RWPE2 (cell line): ENCODE measurements at regions not wholly inside any gene's neighbourhood (a gene's known extent, or its start where the extent isn't known, plus 50 kb on each side); places are given as distances from the start of the nearest gene placed in this dataset.

ENCODE experiments used
- ATAC-seq: fragments of 200-7000 bp; cut with Tn5 transposase; 3 replicates; pipeline ENCODE4 v1.9.1; 2021; ENCODE audit warnings: low read depth
- DNase-seq: peaks from one replicate; pipeline ENCODE4 v3.0.0-alpha.2; 2020; ENCODE audit warnings: low spot score
- H3K27ac ChIP-seq: fragments of 450-650 bp; 2 replicates; pipeline ENCODE4 v1.5.1; 2017; ENCODE audit warnings: mild to moderate bottlenecking; ENCODE audit not compliant: poor library complexity, severe bottlenecking
- H3K27me3 ChIP-seq: fragments of 250-450 bp; sonication (Bioruptor Pico); 2 replicates; pipeline ENCODE4 v1.5.1; 2021; ENCODE audit warnings: mild to moderate bottlenecking, moderate library complexity; ENCODE audit not compliant: insufficient read depth, poor library complexity, severe bottlenecking
- H3K36me3 ChIP-seq: fragments of 250-450 bp; sonication (Bioruptor Pico); 2 replicates; pipeline ENCODE4 v1.5.1; 2020; ENCODE audit warnings: low read depth, mild to moderate bottlenecking, moderate library complexity
- H3K4me1 ChIP-seq: fragments of 250-450 bp; sonication (Bioruptor Pico); 2 replicates; pipeline ENCODE4 v1.5.1; 2021; ENCODE audit warnings: mild to moderate bottlenecking, moderate library complexity; ENCODE audit not compliant: insufficient read depth, poor library complexity, severe bottlenecking
- H3K4me3 ChIP-seq: fragments of 250-450 bp; sonication (Bioruptor Pico); 2 replicates; pipeline ENCODE4 v1.5.1; 2021; ENCODE audit warnings: mild to moderate bottlenecking, moderate library complexity; ENCODE audit not compliant: severe bottlenecking
- H3K9me3 ChIP-seq: fragments of 250-450 bp; sonication (Bioruptor Pico); 2 replicates; pipeline ENCODE4 v1.5.1; 2021; ENCODE audit warnings: mild to moderate bottlenecking, moderate library complexity; ENCODE audit not compliant: severe bottlenecking
- CTCF ChIP-seq: fragments of 450-650 bp; IDR thresholded peaks from one replicate; pipeline ENCODE4 v1.5.1; 2017; ENCODE audit warnings: mild to moderate bottlenecking, moderate library complexity; ENCODE audit not compliant: poor library complexity, severe bottlenecking

GRCh38 chr14:30381861-30382480, 177.0 kb upstream of the G2E3 start:
- no peaks in the 10 kb centered on the region for H3K36me3 ChIP-seq
- no peaks in the 10 kb centered on the region for H3K9me3 ChIP-seq
- ATAC-seq, result no peak
- H3K27me3 ChIP-seq, result peaks cover 34% of the 10 kb centered on the region
- no peak for TF ChIP-seq CTCF
- H3K4me3 ChIP-seq, result no peak overlapping the region
- DNase-seq, result no peak
- H3K27ac ChIP-seq, result no peak overlapping the region
- H3K4me1 ChIP-seq, result no peaks in the 10 kb centered on the region

- no peaks in the 10 kb centered on the region for H3K36me3 ChIP-seq
- no peaks in the 10 kb centered on the region for H3K9me3 ChIP-seq
- DNase-seq, result no peak
- H3K27ac ChIP-seq, result no peak overlapping the region
- peaks cover 26% of the 10 kb centered on the region for H3K27me3 ChIP-seq
- TF ChIP-seq CTCF, result no peak
- no peak for ATAC-seq
- no peaks in the 10 kb centered on the region for H3K4me1 ChIP-seq
- no peak overlapping the region for H3K4me3 ChIP-seq
Observed at GRCh38 chr14:30385925-30386324, 173.0 kb upstream of the G2E3 start.

GRCh38 chr14:30387871-30388270, 171.1 kb upstream of the G2E3 start:
- Histone ChIP-seq H3K4me3 (no peak overlapping the region), H3K4me1 (no peaks in the 10 kb centered on the region), H3K27me3 (peaks cover 18% of the 10 kb centered on the region), H3K9me3 (no peaks in the 10 kb centered on the region), H3K27ac (no peak overlapping the region), H3K36me3 (no peaks in the 10 kb centered on the region)
- TF ChIP-seq CTCF, result no peak
- DNase-seq, result no peak
- no peak for ATAC-seq

GRCh38 chr14:30389134-30389876, 169.7 kb upstream of the G2E3 start:
- H3K9me3 ChIP-seq, result no peaks in the 10 kb centered on the region
- H3K4me3 ChIP-seq, result no peak overlapping the region
- TF ChIP-seq CTCF, result no peak
- peak; percentile 56 for ATAC-seq
- H3K4me1 ChIP-seq, result no peaks in the 10 kb centered on the region
- no peaks in the 10 kb centered on the region for H3K36me3 ChIP-seq
- H3K27me3 ChIP-seq, result peaks cover 18% of the 10 kb centered on the region
- H3K27ac ChIP-seq, result no peak overlapping the region
- no peak for DNase-seq

GRCh38 chr14:30389877-30390385, 169.0 kb upstream of the G2E3 start:
- no peaks in the 10 kb centered on the region for H3K36me3 ChIP-seq
- DNase-seq (no peak), ATAC-seq (no peak; the same call in 2 of the 3 replicates)
- TF ChIP-seq CTCF, result no peak
- H3K9me3 ChIP-seq, result no peaks in the 10 kb centered on the region
- H3K4me1 ChIP-seq, result no peaks in the 10 kb centered on the region
- H3K27ac ChIP-seq, result no peak overlapping the region
- no peak overlapping the region for H3K4me3 ChIP-seq
- peaks cover 17% of the 10 kb centered on the region for H3K27me3 ChIP-seq
